ENCODE measurements at regions not wholly inside any gene's neighbourhood (a gene's known extent, or its start where the extent isn't known, plus 50 kb on each side); places are given as distances from the start of the nearest gene placed in this dataset.
A peak's percentile ranks its signal among the peaks of the same experiment; 100 is the strongest.

DNA sequence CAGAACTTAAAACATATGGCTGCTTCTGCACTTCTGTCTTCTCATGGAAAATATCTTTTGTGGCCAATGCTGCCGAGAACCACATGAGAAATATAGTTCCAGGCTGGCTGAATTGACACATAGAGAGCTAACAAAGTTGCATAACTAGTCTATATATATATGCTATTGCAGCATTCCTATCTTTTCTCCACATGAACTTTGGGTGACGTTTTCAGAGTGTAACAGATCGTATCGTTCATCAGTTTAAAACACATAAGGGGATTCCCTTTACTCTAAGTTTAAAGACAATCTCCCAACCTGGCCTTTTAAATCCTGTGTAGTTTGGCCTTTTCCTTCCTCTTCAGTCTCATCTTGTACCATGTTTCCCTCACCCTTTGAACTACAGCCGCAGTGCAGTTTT is 394.2 kb upstream of the CBLB start:
- peak; percentile 49 to 59 for DNase-seq (ENCODE audit: low read depth in 2 of 2)

DNA sequence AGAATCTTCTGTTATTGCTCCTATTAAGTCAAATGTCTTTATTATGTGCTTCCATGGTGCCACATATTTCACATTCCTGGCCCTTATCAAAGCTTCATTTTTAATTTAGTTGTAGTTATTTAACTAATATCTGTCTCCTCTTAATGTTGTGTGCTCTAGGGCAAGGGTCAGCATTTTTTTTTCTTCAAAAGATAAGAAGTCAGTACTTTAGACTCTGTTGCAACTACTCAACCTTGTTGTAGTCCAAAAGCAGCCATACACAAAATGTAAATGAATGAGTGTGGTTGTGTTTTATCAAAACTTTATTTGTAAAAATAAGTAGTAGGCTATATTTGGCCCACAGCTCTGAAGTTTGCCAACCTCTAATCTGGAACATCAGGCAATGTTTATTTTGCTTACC is 394.7 kb upstream of the CBLB start:
- DNase-seq (ENCODE audit: low read depth in 2 of 2), result no peak

DNA sequence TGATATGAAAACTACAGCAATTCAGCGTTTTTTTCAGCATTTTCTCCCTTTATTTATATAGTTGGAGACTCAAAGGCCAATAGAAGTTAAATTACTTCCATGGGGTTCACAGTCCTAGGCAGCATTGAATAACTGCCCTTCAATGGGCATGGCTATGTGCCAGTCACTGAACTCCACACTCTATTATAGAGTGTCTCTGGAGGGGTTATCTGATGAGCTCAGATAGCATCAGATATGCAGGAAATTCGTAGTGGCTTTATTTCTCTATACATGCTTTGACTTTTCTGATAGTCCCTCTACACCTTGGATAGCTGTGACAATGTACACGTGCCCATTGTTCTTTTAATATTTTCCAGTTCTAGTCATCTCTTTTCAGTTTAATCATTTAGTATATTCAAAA is 396.9 kb upstream of the CBLB start:
- no peak for DNase-seq (ENCODE audit: low read depth in 2 of 2)

DNA sequence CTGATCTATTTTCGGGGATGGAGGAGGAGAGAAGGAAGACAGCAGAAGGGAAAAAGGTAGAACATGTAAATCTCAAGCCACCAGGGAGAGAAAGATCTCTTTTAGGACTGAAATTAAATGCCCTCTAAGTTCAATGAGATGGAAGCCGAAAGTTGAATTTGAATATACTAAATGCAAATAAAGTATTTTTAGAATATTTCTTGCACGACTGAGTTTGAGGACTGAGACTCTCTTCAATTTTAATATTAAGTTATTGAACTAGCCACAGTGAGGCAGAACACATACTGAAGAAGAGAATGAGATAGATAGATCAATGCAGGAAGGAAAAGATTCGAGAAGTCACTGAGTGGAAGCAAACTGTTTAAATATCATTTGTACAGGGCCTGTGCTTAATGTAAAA is 399.9 kb upstream of the CBLB start:
- no peak for DNase-seq (ENCODE audit: low read depth in 2 of 2)

DNA sequence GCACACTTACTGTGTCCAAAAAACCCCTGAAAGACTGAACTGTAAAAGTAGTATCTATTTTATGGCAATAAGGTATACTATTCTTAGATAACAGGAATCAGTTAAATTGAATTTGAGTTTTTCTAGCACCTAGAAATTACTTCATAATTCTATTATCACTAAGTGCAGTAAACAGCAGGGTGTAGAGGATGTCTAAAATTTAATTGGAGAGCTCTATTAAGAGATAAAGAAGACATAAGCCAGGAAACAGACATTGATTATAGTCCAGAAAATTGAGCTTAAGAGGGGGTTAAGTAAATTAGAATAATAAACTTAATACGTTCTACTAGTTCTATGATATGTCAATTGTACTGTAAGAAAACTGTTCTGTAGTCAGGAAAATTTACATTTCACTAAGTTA is 403.5 kb upstream of the CBLB start:
- no peak for DNase-seq (ENCODE audit: low read depth in 2 of 2)

DNA sequence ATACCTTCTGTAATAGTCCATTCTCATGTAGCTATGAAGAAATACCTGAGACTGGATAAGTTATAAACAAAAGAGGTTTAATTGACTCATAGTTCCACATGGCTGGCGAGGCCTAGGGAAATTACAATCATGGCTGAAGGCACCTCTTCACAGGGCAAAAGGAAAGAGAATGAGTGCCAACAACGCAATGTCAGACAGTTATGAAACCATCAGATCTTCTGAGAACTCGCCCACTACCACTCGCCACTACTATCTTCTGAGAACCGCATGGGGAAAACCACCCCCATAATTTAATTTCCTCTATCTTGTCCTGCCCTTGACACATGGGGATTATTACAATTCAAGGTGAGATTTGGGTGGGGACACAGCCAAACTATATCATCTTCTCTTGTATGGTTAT is 406.8 kb upstream of the CBLB start:
- no peak for DNase-seq (ENCODE audit: low read depth in 2 of 2)

DNA sequence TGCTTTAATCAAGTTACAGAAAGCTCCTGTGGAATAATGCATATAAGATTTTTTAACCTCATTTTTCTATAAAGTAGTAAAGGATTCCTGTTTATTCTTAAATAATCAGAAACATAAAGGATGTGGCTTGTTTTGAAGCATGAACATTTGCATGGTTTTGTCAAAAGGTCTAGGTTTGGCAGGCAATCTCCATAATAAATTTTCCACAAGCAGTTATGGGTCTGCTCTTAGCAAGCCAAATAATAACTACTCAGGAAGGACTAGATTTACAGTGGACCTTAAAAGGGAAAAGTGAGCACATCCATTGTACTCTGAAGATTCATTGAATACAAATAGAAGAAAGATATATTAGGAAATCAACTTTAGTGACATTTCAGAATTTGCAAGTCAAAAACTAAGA is 407.3 kb upstream of the CBLB start:
- no peak for DNase-seq (ENCODE audit: low read depth in 2 of 2)

DNA sequence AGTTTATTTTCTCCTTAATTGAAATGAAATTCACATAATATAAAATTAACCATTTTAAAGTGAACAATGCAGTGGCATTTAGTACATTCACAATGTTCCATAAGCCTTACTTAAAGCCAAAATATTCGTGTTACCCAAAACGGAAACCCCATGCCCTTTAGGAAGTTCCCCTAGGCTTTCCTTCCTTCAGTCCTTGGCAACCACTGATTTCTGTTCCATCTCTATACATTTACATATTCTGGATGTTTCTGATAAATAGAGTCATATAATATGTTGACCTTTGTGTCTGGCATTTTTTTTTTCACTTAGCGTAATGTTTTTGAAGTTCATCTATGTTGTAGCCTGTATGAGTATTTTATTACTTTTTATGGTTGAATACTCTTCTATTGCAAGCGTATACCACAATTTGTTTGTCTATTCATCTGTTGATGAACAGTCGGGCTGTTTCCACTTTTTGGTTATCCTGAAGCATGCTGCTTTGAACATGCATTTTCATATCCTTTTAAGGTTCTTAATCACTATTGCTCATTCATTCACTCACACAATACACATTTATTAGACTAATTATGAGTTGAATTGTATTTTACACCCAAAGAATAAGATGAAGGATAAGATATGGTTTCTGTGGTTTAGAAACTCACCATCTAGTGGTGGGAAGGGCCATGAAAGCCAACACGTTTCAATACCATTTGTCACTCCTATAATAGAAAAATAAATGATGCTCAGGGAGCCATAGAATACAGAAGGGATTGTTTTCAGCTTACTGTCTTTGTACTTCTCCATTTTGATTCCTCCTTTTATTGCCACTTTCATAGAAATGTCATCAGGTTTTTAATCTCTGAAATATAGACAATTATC is 408.2 kb upstream of the CBLB start:
- no peak for DNase-seq (ENCODE audit: low read depth in 2 of 2)

DNA sequence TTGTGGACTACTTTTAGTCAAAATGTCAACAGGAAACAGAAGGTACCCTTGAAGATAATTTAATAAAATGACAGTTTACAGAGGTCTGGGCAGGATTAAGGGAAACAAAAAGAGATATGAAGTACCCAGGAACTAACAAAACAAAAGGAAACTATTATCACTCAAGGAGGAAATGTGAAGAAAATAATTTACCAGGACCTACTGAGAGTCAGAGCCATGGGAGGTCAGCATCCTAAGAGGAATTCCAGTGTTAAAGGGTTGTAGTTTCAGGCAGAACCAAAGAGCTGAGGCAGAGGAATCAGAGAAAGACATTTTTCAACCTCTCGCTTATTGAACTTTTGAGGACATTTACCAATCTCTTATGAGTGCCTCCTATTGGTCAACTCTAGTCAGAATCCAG is 408.9 kb upstream of the CBLB start:
- DNase-seq (ENCODE audit: low read depth in 2 of 2), result no peak

DNA sequence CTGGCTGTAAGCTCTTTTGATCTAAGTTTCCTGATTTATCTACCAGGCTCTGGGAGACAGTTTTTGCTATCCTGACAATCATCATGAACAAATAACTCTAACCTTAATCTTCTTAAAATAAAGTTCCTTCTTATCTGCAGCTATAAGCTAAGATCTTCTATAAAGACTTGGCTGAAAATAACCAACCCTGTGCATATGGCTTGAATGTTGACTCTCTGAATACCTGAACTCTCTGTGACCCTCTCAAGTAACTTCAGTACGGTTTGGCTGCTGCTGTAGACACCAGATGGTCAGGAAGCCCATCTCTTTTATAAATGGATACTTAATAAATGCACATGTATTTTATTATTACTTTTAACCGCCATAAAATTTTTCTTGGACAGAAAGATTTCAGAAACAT is 412.4 kb upstream of the CBLB start:
- DNase-seq (ENCODE audit: low read depth in 2 of 2), result peak in 1 of 2 experiments; percentile 23

DNA sequence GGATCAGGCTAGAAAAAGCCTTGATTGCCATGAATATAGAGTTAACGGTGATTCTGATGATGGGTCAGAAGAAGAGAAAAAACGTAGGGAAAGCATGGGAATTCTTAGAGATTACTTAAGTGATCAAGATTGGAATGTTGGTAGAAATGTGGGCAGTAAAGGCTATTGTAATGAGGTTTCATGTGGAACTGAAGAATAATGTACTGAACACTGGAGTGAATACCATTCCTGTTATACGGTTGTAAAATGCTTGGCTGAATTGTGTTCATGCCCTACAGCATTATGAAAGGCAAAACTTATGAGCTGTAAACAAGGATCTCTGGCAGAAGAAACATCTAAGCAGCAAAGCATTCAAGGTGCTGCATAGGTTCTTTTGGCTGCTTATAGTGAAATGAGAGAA is 414.1 kb upstream of the CBLB start:
- DNase-seq (ENCODE audit: low read depth in 2 of 2), result no peak

DNA sequence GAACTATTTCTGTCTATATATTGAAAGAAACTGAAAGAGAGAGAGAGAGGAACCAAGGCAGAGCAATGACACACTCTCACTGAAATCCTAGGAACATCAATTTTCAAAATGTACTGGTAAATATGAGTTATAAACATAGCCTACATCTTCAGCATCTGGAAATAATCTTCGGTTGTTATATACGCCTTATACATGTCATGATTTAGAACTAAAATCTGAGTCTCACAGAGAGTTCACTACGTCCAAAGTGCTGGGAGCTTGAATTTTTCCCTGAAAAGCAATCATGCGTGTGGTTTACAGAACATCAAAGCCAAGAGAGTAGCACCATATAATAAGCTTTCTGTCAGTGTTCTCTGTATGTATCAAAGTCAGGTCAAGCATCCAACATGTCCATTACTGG is 420.0 kb upstream of the CBLB start:
- peak; percentile 66 to 70 for DNase-seq (ENCODE audit: low read depth in 2 of 2)

DNA sequence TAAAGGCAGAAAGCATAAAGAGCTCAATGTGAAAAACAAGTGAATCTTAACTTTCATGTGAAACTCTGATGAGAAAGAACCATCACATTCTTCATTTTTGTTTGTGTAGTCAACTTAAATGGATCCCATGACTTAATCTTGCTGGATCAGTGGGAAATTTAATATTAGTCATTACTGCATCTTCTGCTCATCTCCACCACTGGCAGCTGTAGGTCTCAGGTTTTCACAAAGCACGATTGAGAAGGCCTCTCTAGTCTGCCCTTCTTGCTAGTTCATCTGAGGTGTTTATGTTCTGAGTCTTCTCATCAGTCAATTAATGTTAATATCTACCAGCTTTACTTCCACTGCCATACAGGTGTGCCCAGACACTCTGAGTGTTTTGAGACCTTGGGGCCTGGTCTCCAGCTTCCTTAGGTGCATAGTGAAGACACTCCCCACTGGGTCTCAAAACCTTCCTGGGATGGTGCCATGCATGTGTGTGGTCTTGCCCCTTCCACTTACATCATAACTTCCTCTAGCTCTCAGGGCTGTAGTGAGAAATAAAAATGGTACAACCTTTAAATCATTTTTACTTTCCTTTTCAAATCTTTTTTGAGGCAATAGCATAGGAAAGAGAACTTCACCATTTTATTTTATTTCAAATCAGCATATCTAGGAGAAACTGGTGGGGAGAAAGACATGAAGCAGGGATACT is 421.6 kb upstream of the CBLB start:
- no peak for DNase-seq (ENCODE audit: low read depth in 2 of 2)

DNA sequence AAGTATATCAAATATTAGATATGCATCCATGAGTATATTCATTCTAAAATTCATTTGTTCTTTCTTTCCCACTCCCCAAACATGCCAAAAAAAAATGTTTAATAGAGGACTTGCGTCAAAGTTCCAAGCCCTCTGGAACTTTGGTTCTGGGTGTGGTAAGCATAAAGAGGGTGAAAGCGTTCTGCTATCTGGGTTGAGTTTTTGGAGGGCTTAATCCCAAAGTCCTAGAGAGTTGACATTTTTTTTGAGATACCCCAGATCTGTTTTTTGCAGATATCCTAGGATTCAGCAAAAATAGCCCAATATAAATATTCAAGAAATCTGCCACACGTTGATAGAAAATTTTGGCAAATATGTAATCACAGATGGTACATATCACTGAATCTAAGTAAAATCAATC is 424.3 kb upstream of the CBLB start:
- DNase-seq (ENCODE audit: low read depth in 2 of 2), result no peak

DNA sequence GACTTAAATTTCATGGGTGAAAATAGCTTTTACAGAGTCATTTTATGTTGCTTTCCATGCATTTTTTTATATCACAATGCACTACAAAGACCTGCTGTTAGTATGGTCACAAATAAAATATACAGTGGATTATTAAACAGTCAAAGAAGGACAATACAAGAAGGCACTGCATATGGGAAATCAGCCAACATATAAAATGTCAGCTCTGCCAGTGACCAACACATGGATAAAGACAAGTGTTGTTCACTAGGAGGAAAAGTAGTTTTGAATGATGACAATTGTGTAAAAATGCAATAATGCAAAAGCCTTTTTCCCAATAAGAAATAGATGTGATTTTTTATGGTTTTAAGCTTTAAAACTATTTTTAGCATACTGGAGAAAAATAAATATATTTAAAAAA is 425.3 kb upstream of the CBLB start:
- DNase-seq (ENCODE audit: low read depth in 2 of 2), result no peak

DNA sequence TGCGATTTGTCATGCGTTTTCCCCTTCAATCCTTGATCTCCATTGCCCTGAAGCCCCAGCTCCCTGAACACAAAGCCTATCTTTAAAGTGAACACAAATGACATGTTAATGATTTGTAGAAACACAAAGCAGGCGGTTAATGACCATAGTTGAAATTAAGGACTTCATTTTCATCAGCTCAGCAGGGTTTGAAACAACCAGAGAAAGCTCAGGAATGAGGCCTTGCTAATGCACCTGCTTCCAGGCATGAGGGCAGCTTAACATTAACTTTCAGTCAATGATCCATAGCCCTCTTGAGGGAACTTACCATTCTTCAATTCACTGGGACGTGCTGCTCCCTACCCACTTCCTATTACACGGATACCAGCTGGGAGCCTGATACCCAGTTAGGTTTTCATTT is 427.2 kb upstream of the CBLB start:
- no peak for DNase-seq (ENCODE audit: low read depth in 2 of 2)

DNA sequence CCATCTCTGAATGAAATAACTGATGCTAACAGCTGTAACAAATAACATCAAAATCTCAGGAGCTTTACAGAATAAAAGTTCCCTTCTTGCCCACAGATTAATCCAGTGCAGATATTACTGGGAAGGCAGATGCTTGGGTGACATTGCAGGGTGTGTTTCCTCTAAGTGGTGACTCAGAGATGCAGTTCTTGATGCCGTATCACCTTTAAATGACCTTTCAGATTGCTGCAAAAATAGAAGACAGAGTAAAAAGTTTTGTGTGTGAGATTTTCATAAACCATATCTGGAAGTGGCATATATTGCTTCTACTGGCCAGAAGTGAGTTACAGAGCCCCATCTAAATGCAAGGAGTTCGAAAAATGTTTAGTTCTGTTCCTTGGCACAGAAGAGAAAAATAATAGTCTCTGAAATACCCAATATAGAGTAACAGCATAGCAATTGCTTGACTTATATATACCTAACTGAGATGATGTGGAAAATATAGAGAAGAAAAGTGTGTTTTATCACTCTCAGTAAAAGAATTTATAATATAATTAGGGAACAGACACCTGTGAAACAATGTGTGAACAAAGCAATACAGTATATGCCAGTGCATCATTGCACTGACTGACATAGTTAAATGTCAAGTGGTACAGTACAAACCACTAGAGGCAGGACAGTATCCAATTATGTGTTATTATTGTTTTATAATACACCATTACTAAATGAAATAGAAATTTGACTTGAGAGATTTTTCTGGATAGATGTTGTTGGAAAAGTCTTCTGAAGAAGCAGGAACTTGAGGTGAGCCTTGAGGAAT is 430.7 kb upstream of the CBLB start:
- no peak for DNase-seq (ENCODE audit: low read depth in 2 of 2)

DNA sequence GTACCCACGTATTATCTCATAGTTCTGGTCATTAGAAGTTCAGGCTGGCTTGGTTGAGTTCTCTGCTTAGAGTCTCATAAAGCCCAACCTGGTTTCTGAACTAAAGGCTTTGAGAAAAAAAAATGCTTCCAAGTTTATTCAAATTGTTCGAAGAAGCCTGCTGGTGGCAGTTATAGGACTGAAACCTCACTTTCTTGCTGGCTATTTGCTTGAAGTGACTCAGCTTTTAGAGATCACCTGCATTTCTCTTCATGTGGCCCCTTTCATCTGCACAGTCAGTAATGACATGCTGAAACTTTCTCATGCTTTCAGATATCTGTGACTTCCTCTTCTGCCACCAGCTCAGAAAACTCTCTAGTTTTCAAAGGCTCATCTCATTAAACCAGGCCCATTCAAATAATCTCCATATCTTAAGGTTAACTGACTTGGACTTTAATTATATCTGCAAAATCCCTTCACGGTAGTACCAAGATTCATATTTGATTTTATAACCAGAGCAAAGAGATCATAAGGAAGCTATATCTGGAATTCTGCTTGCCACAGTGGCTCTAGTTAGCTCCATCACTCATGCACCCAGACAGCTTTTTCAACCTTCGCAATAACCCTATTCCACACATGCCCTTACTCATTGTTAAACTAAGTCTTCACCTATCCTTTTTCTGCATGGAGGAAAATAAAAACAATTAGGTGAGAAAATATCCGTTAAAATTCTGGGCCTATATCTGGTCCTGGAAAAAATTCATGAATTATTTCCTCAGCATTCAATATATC is 433.8 kb upstream of the CBLB start:
- no peak for DNase-seq (ENCODE audit: low read depth in 2 of 2)

DNA sequence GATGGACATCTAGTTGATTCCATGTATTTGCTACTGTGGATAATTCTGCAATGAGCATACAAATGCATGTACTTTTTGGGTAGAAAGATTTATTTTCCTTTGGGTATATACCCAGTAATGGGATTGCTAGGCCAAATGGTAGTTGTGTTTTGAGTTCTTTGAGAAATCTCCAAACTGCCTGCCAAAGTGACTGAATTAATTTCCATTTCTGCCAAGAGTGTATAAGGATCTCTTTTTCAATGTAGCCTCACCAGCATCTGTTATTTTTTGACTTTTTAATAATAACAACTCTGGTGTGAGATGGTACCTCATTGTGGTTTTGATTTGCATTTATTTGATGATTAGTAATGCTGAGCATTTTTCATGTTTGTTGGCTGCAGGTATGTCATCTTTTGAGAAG is 435.0 kb upstream of the CBLB start:
- DNase-seq (ENCODE audit: low read depth in 2 of 2), result no peak

DNA sequence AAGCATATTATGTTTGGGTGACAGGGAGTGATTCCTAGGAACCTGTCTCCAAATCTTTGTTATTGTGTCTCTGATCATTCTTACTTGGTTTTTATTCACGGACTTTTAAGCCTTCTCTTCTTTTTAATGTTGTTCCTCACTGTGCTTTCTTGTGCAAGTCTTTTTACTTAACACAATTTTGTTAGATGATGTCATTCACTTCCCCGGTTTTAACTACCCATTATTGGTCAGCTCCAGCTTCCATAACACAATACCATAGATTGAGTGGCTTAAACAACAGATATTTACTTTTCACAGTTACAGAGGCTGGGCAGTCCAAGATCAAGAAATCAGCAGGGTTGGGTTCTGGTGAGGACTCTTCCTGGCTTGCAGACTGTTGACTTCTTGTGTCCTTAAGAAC is 436.3 kb upstream of the CBLB start:
- DNase-seq (ENCODE audit: low read depth in 2 of 2), result no peak

DNA sequence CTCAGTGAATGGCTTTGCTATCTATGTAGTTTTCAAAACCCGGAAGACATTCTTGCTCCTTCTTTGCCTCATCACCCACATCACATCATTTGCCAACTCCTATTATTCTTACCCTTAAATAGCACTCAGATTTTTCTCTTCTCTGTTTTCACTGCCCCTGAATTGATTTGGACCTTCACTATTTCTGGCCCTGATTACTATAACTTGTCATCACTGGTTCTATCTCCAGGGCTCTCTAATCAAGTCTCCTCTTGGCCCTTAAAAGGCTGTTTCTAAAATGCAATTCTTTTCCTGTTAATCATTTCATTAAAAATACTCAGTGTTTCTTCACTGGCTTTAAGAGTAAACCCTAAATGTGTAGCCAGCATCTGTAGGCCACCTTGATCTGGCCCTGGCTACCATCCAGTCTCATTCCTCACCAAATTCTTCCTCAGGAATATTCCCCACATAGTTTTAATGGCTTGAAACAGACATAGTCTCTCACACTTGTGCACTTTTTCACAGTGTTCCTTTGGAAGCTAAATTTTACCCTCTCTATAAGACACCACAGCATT is 437.1 kb upstream of the CBLB start:
- DNase-seq (ENCODE audit: low read depth in 2 of 2), result peak; percentile 72 to 78

DNA sequence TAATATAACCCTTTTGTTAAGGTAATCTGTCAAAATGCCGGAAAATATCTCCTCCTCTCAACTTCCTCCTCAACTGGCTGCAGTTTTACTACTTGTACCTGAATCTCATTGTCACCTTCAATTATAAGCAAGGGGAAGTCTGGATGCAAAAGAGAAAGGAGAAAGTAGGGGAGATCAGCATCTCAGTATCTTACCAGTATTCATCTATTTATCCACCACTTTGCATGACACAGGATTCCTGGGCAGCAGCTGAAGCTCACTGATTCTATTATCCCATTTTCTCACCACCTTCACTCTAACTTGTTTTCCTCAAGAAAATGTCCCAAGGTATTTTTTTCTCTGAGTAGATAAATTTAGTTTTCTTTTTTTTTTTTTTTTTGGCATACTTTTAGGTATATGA is 440.5 kb upstream of the CBLB start:
- DNase-seq (ENCODE audit: low read depth in 2 of 2), result no peak

All from fibroblast of skin of left quadriceps (primary cell).